ENCODE measurements at regions not wholly inside any gene's neighbourhood (a gene's known extent, or its start where the extent isn't known, plus 50 kb on each side); places are given as distances from the start of the nearest gene placed in this dataset.
A peak's percentile ranks its signal among the peaks of the same experiment; 100 is the strongest.

DNA sequence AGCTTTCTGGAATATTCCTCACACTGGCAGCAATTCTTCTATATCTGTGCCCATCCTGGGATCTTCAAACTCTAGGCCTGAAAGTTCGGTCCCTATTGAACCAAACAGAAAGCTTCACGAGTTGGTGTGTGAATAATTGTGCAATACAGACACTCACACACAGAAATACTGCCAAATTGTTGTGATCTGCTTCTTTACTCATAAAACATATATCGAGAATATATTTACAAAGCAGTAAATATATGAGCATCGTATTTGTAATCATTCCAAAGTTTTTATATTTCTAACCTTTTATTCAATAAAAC is 56.6 kb upstream of the BEX4 start:
- no peak overlapping the region for H3K4me3 ChIP-seq (ENCODE audit: insufficient read depth, low read depth, low read length)
- no peaks in the 10 kb centered on the region for H3K27me3 ChIP-seq (ENCODE audit: control insufficient read depth, insufficient read depth, low read length)
- H3K36me3 ChIP-seq (replicated peaks; ENCODE audit: control insufficient read depth, insufficient read depth, low read length) = no peaks in the 10 kb centered on the region
- DNase-seq = no peak

DNA sequence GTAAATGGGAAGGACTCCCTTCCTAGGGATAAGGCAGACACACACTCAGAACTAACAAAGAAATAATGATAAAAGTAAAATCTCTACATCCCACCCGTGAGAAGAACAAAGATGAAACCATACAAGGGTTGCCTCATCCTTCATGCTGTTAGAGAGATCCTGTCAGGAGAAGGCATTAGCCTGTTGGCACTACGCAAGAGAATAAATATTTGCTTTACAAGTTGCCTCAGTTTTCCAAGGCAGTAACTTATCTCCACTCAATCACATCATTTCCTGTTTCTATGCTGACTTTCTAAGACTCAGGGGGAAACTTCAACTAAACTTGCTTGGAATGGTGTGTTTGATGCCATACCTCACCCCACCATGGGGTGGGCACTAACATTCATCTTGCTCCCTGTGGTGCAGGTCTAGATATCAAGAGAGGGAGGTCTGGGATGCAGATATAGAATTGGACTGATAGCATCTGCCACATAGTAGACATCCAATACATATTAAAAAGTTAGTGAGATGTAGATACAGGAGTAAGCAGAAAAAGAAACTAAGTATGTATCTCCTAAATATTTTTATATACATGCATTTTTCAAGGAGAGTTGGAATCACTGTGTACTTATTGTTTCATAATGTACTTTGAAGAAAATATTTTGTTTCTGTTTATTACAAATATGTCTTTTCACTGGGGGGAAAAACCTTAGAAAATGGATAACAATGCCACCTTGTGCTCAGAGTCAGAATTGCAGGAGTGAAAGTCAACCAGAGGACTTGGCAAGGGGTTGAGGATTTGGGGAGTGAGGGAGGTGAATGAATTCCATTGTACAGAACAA is 57.2 kb upstream of the BEX4 start:
- H3K27me3 ChIP-seq (ENCODE audit: control insufficient read depth, insufficient read depth, low read length) = no peaks in the 10 kb centered on the region
- peak; percentile 39 for DNase-seq
- no peak overlapping the region for H3K4me3 ChIP-seq (ENCODE audit: insufficient read depth, low read depth, low read length)
- no peaks in the 10 kb centered on the region for H3K36me3 ChIP-seq (replicated peaks; ENCODE audit: control insufficient read depth, insufficient read depth, low read length)

DNA sequence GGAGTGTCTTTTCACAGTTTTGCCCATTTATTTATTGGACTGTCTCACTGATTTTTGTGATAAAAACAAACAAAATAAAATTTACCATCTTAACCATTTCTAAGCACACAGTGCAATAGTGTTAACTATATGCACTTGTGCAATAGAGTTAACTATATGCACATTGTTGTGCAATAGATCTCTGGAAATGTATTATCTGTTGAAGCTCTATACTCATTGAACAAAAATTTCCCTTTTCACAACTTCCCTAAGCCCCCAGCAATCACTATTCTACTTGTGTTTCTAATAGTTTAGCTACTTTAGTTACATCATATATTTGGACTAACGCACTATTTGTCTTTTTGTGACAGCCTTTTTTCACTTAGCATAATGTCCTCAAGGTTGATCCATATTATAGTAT is 59.7 kb upstream of the BEX4 start:
- no peaks in the 10 kb centered on the region for H3K27me3 ChIP-seq (ENCODE audit: control insufficient read depth, insufficient read depth, low read length)
- no peak for DNase-seq
- H3K36me3 ChIP-seq (replicated peaks; ENCODE audit: control insufficient read depth, insufficient read depth, low read length) = no peaks in the 10 kb centered on the region
- H3K4me3 ChIP-seq (ENCODE audit: insufficient read depth, low read depth, low read length) = no peak overlapping the region

- Histone ChIP-seq H3K36me3 (replicated peaks; ENCODE audit: control insufficient read depth, insufficient read depth, low read length) (no peaks in the 10 kb centered on the region), H3K27me3 (ENCODE audit: control insufficient read depth, insufficient read depth, low read length) (no peaks in the 10 kb centered on the region), H3K4me3 (ENCODE audit: insufficient read depth, low read depth, low read length) (no peak overlapping the region)
- no peak for DNase-seq
Measured at GRCh38 chrX:103153661-103154060, 60.7 kb upstream of the NXF3 start.

DNA sequence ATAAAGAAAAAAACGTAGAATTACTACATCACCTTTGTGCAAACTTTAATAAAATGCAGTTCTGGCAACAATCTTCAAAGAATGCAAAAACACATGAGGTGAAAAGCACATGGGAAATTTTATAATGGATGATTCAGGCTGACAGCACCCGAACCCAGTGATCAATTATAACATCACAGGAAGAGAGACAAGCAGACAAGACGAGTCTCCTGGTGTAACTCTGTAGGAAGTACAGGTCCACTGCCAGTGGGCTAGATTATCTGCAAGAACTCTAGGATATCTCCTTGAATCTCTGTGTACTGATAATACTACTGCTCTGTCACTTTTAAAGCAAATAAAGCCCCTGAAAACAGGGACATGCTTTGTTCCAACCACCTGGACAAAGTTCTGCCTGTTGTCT is 58.9 kb upstream of the NXF3 start:
- no peak overlapping the region for H3K4me3 ChIP-seq (ENCODE audit: insufficient read depth, low read depth, low read length)
- DNase-seq = no peak
- no peaks in the 10 kb centered on the region for H3K27me3 ChIP-seq (ENCODE audit: control insufficient read depth, insufficient read depth, low read length)
- H3K36me3 ChIP-seq (replicated peaks; ENCODE audit: control insufficient read depth, insufficient read depth, low read length) = no peaks in the 10 kb centered on the region

GRCh38 chrX:103149652-103150051 is 56.7 kb upstream of the NXF3 start:
- H3K27me3 ChIP-seq (ENCODE audit: control insufficient read depth, insufficient read depth, low read length) = no peaks in the 10 kb centered on the region
- no peak overlapping the region for H3K4me3 ChIP-seq (ENCODE audit: insufficient read depth, low read depth, low read length)
- no peak for DNase-seq
- H3K36me3 ChIP-seq (replicated peaks; ENCODE audit: control insufficient read depth, insufficient read depth, low read length) = no peaks in the 10 kb centered on the region

GRCh38 chrX:103148075-103148474 is 55.1 kb upstream of the NXF3 start:
- H3K36me3 ChIP-seq (replicated peaks; ENCODE audit: control insufficient read depth, insufficient read depth, low read length) = no peaks in the 10 kb centered on the region
- no peaks in the 10 kb centered on the region for H3K27me3 ChIP-seq (ENCODE audit: control insufficient read depth, insufficient read depth, low read length)
- DNase-seq = no peak
- no peak overlapping the region for H3K4me3 ChIP-seq (ENCODE audit: insufficient read depth, low read depth, low read length)

Measured in H7 (cell line).